HL-60 (cell line): ENCODE measurements at regions not wholly inside any gene's neighbourhood (a gene's known extent, or its start where the extent isn't known, plus 50 kb on each side); places are given as distances from the start of the nearest gene placed in this dataset.

Experiments
- CTCF ChIP-seq: IDR thresholded peaks from one replicate; pipeline ENCODE4 v1.5.1; 2011; ENCODE audit warnings: low read length, control low read depth, inconsistent platforms; ENCODE audit not compliant: insufficient read depth
- GABPA ChIP-seq: IDR thresholded peaks from 2 replicates; pipeline ENCODE4 v1.6.1; 2012; ENCODE audit warnings: low read depth

- TF ChIP-seq GABPA (no peak), CTCF (no peak)
These were observed 63.6 kb upstream of the ARL8B start for GRCh38 chr3:5058471-5058951.
